ENCODE measurements at regions not wholly inside any gene's neighbourhood (a gene's known extent, or its start where the extent isn't known, plus 50 kb on each side); places are given as distances from the start of the nearest gene placed in this dataset.

- Histone ChIP-seq H3K4me3 (ENCODE audit: low read depth, low read length) (no peak overlapping the region), H3K79me2 (ENCODE audit: control insufficient read depth, insufficient read depth, low read length, unreplicated experiment) (no peaks in the 10 kb centered on the region), H2AFZ (ENCODE audit: low read length, unreplicated experiment) (no peak overlapping the region), H3K36me3 (ENCODE audit: insufficient read depth, low read length) (no peaks in the 10 kb centered on the region), H3K4me1 (ENCODE audit: control insufficient read depth, insufficient read depth, low read length, unreplicated experiment) (no peaks in the 10 kb centered on the region), H3K27ac (ENCODE audit: low read depth, low read length) (no peak overlapping the region), H3K27me3 (ENCODE audit: insufficient read depth, low read length) (no peaks in the 10 kb centered on the region)
Measured at GRCh38 chr21:23445307-23445706, 2162.0 kb downstream of the MRPL39 start.

DNA sequence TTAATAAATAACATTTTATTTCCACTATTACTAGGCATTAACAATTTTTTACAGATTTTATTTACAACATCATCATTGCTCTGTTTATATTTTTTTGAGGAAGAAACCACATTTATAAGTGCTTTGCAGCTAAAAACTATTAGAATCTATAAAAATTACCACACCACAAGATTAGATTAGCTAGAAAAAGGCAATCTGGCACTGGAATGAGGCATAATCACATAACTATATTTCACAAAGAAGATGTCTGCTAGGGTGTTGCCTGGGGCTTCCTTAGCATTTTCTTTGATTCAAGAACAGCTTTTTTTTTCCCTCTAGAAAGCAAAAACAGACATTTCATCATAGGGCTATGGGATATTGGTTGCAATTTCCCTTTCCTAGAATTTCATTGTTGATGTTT, 2169.2 kb downstream of the MRPL39 start:
- H3K27ac ChIP-seq (ENCODE audit: low read depth, low read length) = no peak overlapping the region
- H3K79me2 ChIP-seq (ENCODE audit: control insufficient read depth, insufficient read depth, low read length, unreplicated experiment) = no peaks in the 10 kb centered on the region
- no peaks in the 10 kb centered on the region for H3K27me3 ChIP-seq (ENCODE audit: insufficient read depth, low read length)
- H2AFZ ChIP-seq (ENCODE audit: low read length, unreplicated experiment) = no peak overlapping the region
- H3K36me3 ChIP-seq (ENCODE audit: insufficient read depth, low read length) = no peaks in the 10 kb centered on the region
- no peaks in the 10 kb centered on the region for H3K4me1 ChIP-seq (ENCODE audit: control insufficient read depth, insufficient read depth, low read length, unreplicated experiment)
- no peak overlapping the region for H3K4me3 ChIP-seq (ENCODE audit: low read depth, low read length)

DNA sequence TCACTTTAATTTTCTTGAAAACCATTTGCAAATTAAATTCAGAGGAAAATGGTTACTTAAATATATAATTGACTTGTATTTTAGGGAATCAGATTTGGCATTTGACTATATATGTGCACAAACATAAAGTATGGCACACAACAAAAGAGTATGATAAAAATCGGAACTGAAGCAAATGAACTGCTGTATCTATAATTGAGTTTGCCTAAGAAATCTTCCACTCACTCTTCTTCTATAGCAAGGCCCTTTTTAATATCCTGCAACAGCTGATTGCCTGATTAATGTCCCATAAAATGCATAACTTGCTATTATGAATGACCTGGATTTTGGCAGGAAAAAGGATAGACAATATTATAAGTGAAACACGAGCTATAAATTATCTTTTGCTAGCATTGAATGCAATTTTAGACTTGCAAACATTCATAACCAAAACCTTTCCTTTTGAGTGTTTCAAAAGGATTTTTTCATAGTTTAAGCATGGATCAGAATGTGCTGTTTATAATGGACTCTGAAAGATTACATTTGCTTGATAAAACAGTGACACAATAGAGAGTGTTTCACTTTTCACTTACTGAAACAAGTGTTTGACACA, 2204.3 kb downstream of the MRPL39 start:
- Histone ChIP-seq H2AFZ (ENCODE audit: low read length, unreplicated experiment) (no peak overlapping the region), H3K27ac (ENCODE audit: low read depth, low read length) (no peak overlapping the region), H3K36me3 (ENCODE audit: insufficient read depth, low read length) (no peaks in the 10 kb centered on the region), H3K4me1 (ENCODE audit: control insufficient read depth, insufficient read depth, low read length, unreplicated experiment) (no peaks in the 10 kb centered on the region), H3K79me2 (ENCODE audit: control insufficient read depth, insufficient read depth, low read length, unreplicated experiment) (no peaks in the 10 kb centered on the region), H3K27me3 (ENCODE audit: insufficient read depth, low read length) (no peaks in the 10 kb centered on the region), H3K4me3 (ENCODE audit: low read depth, low read length) (no peak overlapping the region)

GRCh38 chr21:23401278-23401677, 2206.0 kb downstream of the MRPL39 start:
- H3K4me3 ChIP-seq (ENCODE audit: low read depth, low read length) = no peak overlapping the region
- H3K36me3 ChIP-seq (ENCODE audit: insufficient read depth, low read length) = no peaks in the 10 kb centered on the region
- H3K79me2 ChIP-seq (ENCODE audit: control insufficient read depth, insufficient read depth, low read length, unreplicated experiment) = no peaks in the 10 kb centered on the region
- no peak overlapping the region for H3K27ac ChIP-seq (ENCODE audit: low read depth, low read length)
- no peaks in the 10 kb centered on the region for H3K27me3 ChIP-seq (ENCODE audit: insufficient read depth, low read length)
- no peaks in the 10 kb centered on the region for H3K4me1 ChIP-seq (ENCODE audit: control insufficient read depth, insufficient read depth, low read length, unreplicated experiment)
- no peak overlapping the region for H2AFZ ChIP-seq (ENCODE audit: low read length, unreplicated experiment)

- Histone ChIP-seq H3K4me3 (ENCODE audit: low read depth, low read length) (no peak overlapping the region), H2AFZ (ENCODE audit: low read length, unreplicated experiment) (no peak overlapping the region), H3K27ac (ENCODE audit: low read depth, low read length) (no peak overlapping the region), H3K4me1 (ENCODE audit: control insufficient read depth, insufficient read depth, low read length, unreplicated experiment) (no peaks in the 10 kb centered on the region), H3K36me3 (ENCODE audit: insufficient read depth, low read length) (no peaks in the 10 kb centered on the region), H3K79me2 (ENCODE audit: control insufficient read depth, insufficient read depth, low read length, unreplicated experiment) (no peaks in the 10 kb centered on the region), H3K27me3 (ENCODE audit: insufficient read depth, low read length) (no peaks in the 10 kb centered on the region)
Measured at GRCh38 chr21:23398726-23399125, 2208.6 kb downstream of the MRPL39 start.

- H2AFZ ChIP-seq (ENCODE audit: low read length, unreplicated experiment) = no peak overlapping the region
- H3K27ac ChIP-seq (ENCODE audit: low read depth, low read length) = no peak overlapping the region
- no peaks in the 10 kb centered on the region for H3K4me1 ChIP-seq (ENCODE audit: control insufficient read depth, insufficient read depth, low read length, unreplicated experiment)
- no peaks in the 10 kb centered on the region for H3K27me3 ChIP-seq (ENCODE audit: insufficient read depth, low read length)
- H3K4me3 ChIP-seq (ENCODE audit: low read depth, low read length) = no peak overlapping the region
- no peaks in the 10 kb centered on the region for H3K36me3 ChIP-seq (ENCODE audit: insufficient read depth, low read length)
- H3K79me2 ChIP-seq (ENCODE audit: control insufficient read depth, insufficient read depth, low read length, unreplicated experiment) = no peaks in the 10 kb centered on the region
Measured at GRCh38 chr21:23394458-23394857, 2212.8 kb downstream of the MRPL39 start.

- Histone ChIP-seq H3K4me3 (ENCODE audit: low read depth, low read length) (no peak overlapping the region), H3K27ac (ENCODE audit: low read depth, low read length) (no peak overlapping the region), H3K36me3 (ENCODE audit: insufficient read depth, low read length) (no peaks in the 10 kb centered on the region), H3K4me1 (ENCODE audit: control insufficient read depth, insufficient read depth, low read length, unreplicated experiment) (no peaks in the 10 kb centered on the region), H3K27me3 (ENCODE audit: insufficient read depth, low read length) (no peaks in the 10 kb centered on the region), H3K79me2 (ENCODE audit: control insufficient read depth, insufficient read depth, low read length, unreplicated experiment) (no peaks in the 10 kb centered on the region), H2AFZ (ENCODE audit: low read length, unreplicated experiment) (no peak overlapping the region)
Measured at GRCh38 chr21:23384679-23385078, 2222.6 kb downstream of the MRPL39 start.

- no peaks in the 10 kb centered on the region for H3K36me3 ChIP-seq (ENCODE audit: insufficient read depth, low read length)
- no peaks in the 10 kb centered on the region for H3K27me3 ChIP-seq (ENCODE audit: insufficient read depth, low read length)
- H3K79me2 ChIP-seq (ENCODE audit: control insufficient read depth, insufficient read depth, low read length, unreplicated experiment) = no peaks in the 10 kb centered on the region
- H3K4me1 ChIP-seq (ENCODE audit: control insufficient read depth, insufficient read depth, low read length, unreplicated experiment) = no peaks in the 10 kb centered on the region
- no peak overlapping the region for H3K4me3 ChIP-seq (ENCODE audit: low read depth, low read length)
- no peak overlapping the region for H2AFZ ChIP-seq (ENCODE audit: low read length, unreplicated experiment)
- no peak overlapping the region for H3K27ac ChIP-seq (ENCODE audit: low read depth, low read length)
Measured at GRCh38 chr21:23374155-23374554, 2233.1 kb downstream of the MRPL39 start.

DNA sequence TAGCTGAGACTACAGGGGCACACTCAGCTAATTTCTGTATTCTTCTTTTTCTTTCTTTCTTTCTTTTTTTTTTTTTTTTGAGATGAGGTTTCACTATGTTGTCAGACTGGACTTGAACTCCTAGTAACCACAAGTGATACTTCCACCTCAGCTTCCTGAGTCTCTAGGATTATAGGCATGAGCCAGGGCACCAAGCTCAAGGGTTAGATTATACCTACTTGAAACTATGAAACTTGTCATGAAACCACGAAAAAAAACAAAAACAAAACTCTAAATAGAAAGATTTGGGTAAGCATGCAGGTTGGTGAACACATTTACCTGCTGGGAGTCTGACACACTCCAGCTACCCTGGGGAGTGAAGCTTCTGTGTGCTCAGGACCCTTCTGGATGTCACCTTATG, 2250.4 kb downstream of the MRPL39 start:
- Histone ChIP-seq H3K27me3 (ENCODE audit: insufficient read depth, low read length) (no peaks in the 10 kb centered on the region), H3K36me3 (ENCODE audit: insufficient read depth, low read length) (no peaks in the 10 kb centered on the region), H2AFZ (ENCODE audit: low read length, unreplicated experiment) (no peak overlapping the region), H3K4me3 (ENCODE audit: low read depth, low read length) (no peak overlapping the region), H3K4me1 (ENCODE audit: control insufficient read depth, insufficient read depth, low read length, unreplicated experiment) (no peaks in the 10 kb centered on the region), H3K79me2 (ENCODE audit: control insufficient read depth, insufficient read depth, low read length, unreplicated experiment) (no peaks in the 10 kb centered on the region), H3K27ac (ENCODE audit: low read depth, low read length) (no peak overlapping the region)

- H3K4me3 ChIP-seq (ENCODE audit: low read depth, low read length) = no peak overlapping the region
- no peaks in the 10 kb centered on the region for H3K79me2 ChIP-seq (ENCODE audit: control insufficient read depth, insufficient read depth, low read length, unreplicated experiment)
- no peak overlapping the region for H2AFZ ChIP-seq (ENCODE audit: low read length, unreplicated experiment)
- H3K27me3 ChIP-seq (ENCODE audit: insufficient read depth, low read length) = no peaks in the 10 kb centered on the region
- H3K36me3 ChIP-seq (ENCODE audit: insufficient read depth, low read length) = no peaks in the 10 kb centered on the region
- no peak overlapping the region for H3K27ac ChIP-seq (ENCODE audit: low read depth, low read length)
- H3K4me1 ChIP-seq (ENCODE audit: control insufficient read depth, insufficient read depth, low read length, unreplicated experiment) = no peaks in the 10 kb centered on the region
Measured at GRCh38 chr21:23316190-23316589, 2291.1 kb downstream of the MRPL39 start.

DNA sequence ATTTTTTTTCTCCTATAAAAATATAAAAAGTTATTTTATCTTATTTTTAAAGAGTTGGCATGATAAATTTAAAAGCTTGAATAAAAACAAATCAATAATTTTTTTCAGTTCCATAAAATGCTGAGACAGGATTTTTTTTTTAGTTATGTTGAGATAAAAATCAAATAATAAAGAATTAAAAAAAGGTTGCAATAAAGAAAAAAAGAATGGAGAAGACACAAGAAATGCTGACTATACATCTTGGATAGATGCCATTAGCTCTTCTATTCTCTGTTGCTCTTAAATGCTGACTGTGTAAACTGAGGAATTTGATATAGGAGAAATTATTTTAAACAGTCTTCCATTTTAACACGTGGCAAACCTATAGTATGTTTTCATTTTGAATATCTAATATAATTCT, 2298.5 kb downstream of the MRPL39 start:
- Histone ChIP-seq H3K4me1 (ENCODE audit: control insufficient read depth, insufficient read depth, low read length, unreplicated experiment) (no peaks in the 10 kb centered on the region), H2AFZ (ENCODE audit: low read length, unreplicated experiment) (no peak overlapping the region), H3K27me3 (ENCODE audit: insufficient read depth, low read length) (no peaks in the 10 kb centered on the region), H3K4me3 (ENCODE audit: low read depth, low read length) (no peak overlapping the region), H3K36me3 (ENCODE audit: insufficient read depth, low read length) (no peaks in the 10 kb centered on the region), H3K27ac (ENCODE audit: low read depth, low read length) (no peak overlapping the region), H3K79me2 (ENCODE audit: control insufficient read depth, insufficient read depth, low read length, unreplicated experiment) (no peaks in the 10 kb centered on the region)

All from ACC112 (cell line).